HG03175 (cell line): ENCODE measurements at regions not wholly inside any gene's neighbourhood (a gene's known extent, or its start where the extent isn't known, plus 50 kb on each side); places are given as distances from the start of the nearest gene placed in this dataset.

Source experiments
- ATAC-seq: cut with Tn5 transposase; IDR thresholded peaks from one replicate; pipeline ENCODE4 v1.9.1; 2021; ENCODE audit warnings: mild to moderate bottlenecking, moderate library complexity; ENCODE audit not compliant: unreplicated experiment

GRCh38 chr3:3579658-3580057 lies 219.6 kb upstream of the LRRN1 start:
- ATAC-seq = no peak

- ATAC-seq = no peak
Measured at GRCh38 chr3:3578718-3579117, 220.5 kb upstream of the LRRN1 start.

DNA sequence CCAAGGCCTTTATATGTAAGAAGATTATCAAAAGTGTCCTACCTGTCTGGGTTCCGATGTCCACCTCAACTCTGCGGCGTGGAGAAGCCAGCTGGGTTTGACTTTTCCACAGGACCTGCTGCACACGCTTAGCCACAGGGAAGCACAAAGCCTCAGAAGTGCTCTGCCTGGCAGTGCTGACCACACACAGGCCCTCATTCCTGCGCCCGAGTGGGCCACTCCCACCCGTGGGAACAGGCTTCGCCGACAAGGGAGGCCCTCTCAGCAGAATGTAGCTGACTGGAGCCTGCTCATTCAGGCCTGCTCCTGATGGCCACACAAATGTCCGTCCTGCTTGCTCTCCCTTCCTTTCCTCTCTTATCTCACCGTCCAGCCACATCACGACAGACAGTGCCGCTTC lies 221.4 kb upstream of the LRRN1 start:
- ATAC-seq = no peak

GRCh38 chr3:3573341-3573740 lies 225.9 kb upstream of the LRRN1 start:
- no peak for ATAC-seq

DNA sequence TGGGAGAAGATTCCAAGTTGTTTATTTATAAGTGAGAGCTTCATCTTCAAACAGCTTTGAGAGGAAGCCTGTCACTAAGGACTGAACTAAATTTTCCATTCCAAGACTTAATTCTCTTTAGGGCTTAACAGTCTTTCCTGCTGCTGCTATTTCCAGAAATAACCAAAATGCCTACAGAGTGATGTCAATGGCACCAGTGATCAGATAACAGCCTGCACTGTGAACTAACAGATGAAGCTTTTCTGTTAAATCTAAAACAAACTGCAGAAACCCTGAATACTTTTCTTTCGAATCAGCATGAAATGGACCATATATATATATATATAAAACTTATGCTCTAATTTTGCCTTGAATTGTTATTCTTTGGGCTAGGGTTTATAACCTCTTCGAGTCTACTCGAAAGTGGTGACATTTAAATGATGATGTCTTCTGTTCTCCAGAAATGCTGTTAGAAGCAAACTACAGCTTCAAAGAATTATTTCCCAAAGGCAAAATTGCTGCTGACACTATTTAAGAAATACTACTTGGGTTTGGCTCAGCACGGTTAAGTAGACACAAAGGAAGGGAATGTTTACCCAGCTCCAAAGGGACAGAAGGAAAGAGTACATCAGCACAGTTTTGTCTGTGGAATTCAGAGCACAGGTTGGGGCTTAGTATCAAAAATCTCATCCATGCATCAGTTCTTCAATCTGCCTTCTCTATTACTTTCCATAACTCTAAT lies 238.5 kb upstream of the LRRN1 start:
- ATAC-seq = no peak

DNA sequence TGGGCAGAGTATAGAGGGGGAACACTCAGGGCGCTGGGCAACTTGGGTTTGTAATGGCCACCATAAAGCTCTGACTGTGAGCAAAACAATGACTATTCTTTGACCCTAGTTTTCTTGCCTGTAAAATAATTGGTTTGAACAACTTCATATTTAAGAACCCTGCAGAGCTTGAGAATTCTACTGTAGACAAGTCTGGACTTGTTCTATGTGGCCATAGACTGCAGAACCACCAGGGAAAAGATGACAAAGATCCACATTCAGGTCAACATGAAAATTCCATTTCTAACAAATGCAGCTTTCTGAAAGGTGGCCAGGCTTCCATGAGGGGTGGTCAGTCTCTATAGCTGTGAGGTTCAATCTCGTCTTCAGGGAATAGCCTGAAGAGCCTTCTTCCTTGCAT lies 239.4 kb upstream of the LRRN1 start:
- ATAC-seq = no peak

GRCh38 chr3:3556078-3556477 lies 243.2 kb upstream of the LRRN1 start:
- no peak for ATAC-seq

GRCh38 chr3:3553236-3553635 lies 246.0 kb upstream of the LRRN1 start:
- no peak for ATAC-seq

DNA sequence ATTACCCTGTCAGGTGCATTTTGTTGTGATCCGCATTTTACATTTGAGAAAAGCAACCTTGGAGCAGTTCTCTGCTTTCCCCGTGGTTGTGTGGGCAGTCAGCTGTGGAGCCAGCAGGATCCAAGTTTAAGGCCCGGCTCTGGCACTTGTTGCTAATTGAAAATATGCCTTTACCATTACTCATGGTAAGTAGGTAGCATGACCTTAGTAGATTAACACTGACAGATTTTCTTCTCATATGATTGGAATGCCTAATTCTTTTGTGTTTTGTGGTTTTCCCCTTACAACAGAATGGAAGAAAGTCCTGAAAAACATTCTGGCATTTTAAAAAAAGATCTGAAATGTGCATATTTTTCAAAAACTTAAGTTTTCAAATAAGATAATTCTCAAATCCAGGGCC lies 246.5 kb upstream of the LRRN1 start:
- ATAC-seq = no peak

- ATAC-seq = no peak
Measured at GRCh38 chr3:3551981-3552380, 247.2 kb upstream of the LRRN1 start.

DNA sequence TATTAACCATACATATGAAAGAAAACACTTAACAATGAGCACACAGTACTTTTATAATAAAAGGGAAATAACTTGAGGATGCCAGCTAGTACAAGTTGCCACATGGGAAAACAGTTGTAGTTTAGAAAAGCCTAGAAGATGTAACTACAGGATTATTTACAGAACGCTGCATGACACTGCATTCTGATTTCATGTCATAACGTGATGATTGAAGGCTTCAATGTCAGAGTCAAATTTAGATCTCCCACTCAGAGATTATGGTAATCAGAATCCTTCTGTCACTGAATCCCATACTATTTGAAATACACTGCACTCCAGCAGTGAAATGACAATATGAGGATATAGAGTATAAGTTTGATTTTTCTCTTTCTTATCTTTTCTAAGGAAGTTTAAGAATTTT lies 253.9 kb upstream of the LRRN1 start:
- ATAC-seq = no peak

DNA sequence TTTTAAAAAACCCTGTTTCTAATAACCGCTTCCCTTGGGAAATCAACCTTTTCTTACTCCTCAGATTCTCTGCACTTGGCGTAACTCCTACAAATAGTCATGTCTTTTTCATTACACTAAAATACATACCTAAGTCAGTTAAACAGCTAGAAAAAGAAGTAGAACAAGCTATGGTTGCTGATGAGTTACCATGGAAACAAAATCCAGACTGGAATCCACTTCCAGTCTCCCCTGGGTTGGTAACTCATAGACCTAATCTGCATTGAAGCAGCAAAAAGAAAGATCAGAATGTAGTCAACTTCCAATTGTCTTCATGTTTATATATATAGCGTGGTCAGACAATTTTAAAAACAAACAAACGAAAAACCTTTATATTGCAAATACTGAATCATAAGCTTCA lies 260.8 kb upstream of the LRRN1 start:
- no peak for ATAC-seq

GRCh38 chr3:3532508-3532907 lies 266.7 kb upstream of the LRRN1 start:
- no peak for ATAC-seq

GRCh38 chr3:3531476-3531875 lies 267.8 kb upstream of the LRRN1 start:
- ATAC-seq = no peak

GRCh38 chr3:3519266-3519665 lies 280.0 kb upstream of the LRRN1 start:
- ATAC-seq = no peak

DNA sequence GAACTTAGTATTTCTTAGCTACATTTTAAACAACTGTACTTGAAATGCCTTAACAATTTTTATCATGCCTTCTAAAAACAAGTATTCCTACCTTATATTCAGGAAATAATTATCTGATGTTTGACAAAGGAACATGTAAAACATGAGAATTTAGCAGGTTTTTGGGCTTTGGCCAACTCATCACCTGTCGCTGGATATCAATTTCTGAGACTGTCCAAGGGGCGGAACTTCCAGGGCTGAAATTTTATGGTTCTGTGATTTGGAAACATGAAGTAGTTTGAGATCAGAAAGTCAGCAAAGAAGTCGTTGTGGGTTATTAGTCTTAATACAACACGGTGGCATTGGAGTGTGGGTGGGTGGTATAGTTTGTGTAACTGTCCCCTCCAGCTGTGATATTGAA lies 282.2 kb upstream of the LRRN1 start:
- no peak for ATAC-seq

DNA sequence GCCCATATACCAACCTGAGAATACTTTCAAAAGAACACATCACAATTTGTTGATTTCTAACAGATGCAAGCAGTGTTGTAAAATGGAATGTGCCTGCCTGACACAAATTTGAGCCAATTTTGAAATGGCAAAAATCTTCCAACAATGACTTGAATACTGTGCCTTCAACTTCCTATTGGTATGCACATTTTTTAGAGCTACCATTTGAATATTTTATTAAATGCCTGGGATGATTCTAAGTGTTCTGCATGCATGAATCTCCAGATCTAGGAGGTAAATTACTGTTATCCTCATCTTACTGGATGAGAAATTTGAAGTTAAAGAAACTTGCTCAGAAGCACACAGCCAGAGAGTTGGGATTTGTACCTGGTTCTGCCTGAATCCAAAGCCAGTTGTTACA lies 282.8 kb upstream of the LRRN1 start:
- ATAC-seq = no peak

DNA sequence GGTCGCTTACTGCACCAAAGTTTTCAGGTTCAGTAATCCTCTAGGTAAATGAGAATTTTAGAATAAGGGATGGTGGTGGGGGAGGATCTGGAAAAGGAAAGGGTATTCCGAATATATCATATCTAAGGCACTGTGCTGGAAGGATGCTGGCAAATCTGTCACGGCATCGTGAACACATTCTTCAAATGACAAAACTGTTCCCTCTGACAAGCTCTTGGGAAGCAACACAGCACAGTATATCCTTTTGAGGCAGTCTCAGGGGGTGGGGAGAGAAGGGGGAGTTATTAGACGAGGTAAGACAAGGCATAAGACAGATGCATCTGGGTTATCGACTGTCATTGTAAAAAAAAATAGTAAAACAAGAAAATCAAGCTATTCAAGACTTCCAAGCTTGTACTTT lies 289.6 kb upstream of the LRRN1 start:
- ATAC-seq = no peak

- ATAC-seq = no peak
Measured at GRCh38 chr3:3504686-3505085, 294.5 kb upstream of the LRRN1 start.

GRCh38 chr3:3503411-3503810 lies 295.8 kb upstream of the LRRN1 start:
- no peak for ATAC-seq

GRCh38 chr3:3499987-3500386 lies 299.2 kb upstream of the LRRN1 start:
- no peak for ATAC-seq

DNA sequence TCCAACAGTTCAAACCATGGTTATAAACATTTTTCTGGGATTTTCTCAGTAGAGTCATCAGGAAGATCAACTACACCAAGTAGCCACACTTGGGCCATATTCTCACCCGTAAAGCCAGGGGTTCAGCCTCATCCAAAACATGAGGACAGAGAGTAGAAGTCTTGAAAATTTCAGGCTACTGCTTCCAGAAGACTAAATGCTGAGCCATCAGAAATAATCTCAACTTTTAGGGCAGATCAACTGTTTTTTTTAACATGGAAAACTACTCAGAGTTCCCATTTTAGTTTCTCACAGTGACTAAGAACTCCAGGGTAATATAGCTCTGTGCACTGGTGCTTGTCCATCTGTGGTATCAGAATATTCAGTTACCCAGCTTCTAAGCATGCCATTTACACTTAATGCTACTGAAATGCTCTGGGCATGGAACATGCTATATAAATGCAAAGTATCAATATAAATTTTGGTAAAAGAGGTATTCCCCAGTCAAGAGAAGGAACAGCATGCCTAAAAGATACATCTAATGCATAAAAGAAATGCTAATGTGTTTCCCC lies 300.1 kb upstream of the LRRN1 start:
- ATAC-seq = no peak

GRCh38 chr3:3495611-3496010 lies 303.6 kb upstream of the LRRN1 start:
- no peak for ATAC-seq
